KOPT-K1 (cell line): ENCODE measurements at regions not wholly inside any gene's neighbourhood (a gene's known extent, or its start where the extent isn't known, plus 50 kb on each side); places are given as distances from the start of the nearest gene placed in this dataset.

Source experiments
- H3K27ac ChIP-seq: fragments of 200-600 bp; sonication (generic); 2 replicates; pipeline ENCODE4 v1.5.1; 2016; ENCODE audit warnings: antibody characterized with exemption, mild to moderate bottlenecking, low read depth, low read length; ENCODE audit not compliant: poor library complexity, severe bottlenecking
- H3K36me3 ChIP-seq: fragments of 200-600 bp; sonication (generic); 2 replicates; pipeline ENCODE4 v1.5.1; 2017; ENCODE audit warnings: antibody characterized with exemption, mild to moderate bottlenecking, low read length, moderate library complexity; ENCODE audit not compliant: insufficient read depth
- H3K9me3 ChIP-seq: fragments of 200-600 bp; sonication (generic); 2 replicates; pipeline ENCODE4 v1.5.1; 2017; ENCODE audit warnings: antibody characterized with exemption, low read length, mild to moderate bottlenecking; ENCODE audit not compliant: insufficient read depth, poor library complexity, severe bottlenecking

- Histone ChIP-seq H3K27ac (no peak overlapping the region), H3K9me3 (no peaks in the 10 kb centered on the region), H3K36me3 (no peaks in the 10 kb centered on the region)
These were observed 322.6 kb upstream of the WWC1 start for GRCh38 chr5:167968837-167969236.

DNA sequence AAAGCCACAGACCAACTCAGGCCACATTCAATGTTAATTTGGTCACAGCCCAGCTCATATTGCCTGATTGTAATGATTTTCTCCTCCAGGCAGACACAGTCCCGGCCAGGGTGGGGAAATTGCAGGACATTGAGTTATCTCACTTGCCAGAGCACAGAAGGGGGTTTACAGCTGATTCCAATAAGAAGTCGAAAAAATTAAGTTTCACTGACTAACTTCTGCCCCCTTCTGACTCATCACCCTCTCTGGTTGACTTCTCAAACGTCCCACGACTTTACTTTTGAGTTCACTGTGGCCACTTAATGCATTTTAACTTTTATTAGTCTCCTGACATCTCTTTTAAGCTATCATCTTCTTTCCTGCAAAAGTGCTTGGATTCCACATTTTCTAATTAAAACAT lies 321.4 kb upstream of the WWC1 start:
- H3K27ac ChIP-seq, result no peak overlapping the region
- no peaks in the 10 kb centered on the region for H3K9me3 ChIP-seq
- H3K36me3 ChIP-seq, result no peaks in the 10 kb centered on the region

- H3K36me3 ChIP-seq, result no peaks in the 10 kb centered on the region
- H3K27ac ChIP-seq, result no peak overlapping the region
- no peaks in the 10 kb centered on the region for H3K9me3 ChIP-seq
These were observed 319.7 kb upstream of the WWC1 start for GRCh38 chr5:167971706-167972105.

GRCh38 chr5:167973126-167973525 lies 318.3 kb upstream of the WWC1 start:
- no peaks in the 10 kb centered on the region for H3K9me3 ChIP-seq
- no peak overlapping the region for H3K27ac ChIP-seq
- no peaks in the 10 kb centered on the region for H3K36me3 ChIP-seq

- Histone ChIP-seq H3K36me3 (no peaks in the 10 kb centered on the region), H3K27ac (no peak overlapping the region), H3K9me3 (no peaks in the 10 kb centered on the region)
These were observed 306.5 kb upstream of the WWC1 start for GRCh38 chr5:167984951-167985350.

DNA sequence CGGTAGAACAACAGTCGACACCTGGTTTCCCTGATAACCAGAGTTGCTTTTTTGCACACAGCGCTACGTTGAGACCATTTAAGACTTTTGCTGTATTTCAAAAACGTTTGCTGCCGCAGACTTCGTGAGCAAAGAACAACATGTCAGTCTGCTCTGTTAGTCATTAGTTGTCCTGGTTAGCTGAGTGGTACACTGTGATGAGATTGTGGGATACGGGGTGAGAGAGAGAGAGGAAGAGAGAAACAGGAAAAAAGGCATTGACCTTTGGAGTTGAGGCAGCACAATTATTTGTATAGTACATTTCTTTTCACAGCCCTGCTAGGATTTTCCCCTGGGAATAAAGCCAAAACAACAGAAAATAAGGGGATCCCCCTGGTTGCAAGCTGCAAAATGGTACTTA lies 306.1 kb upstream of the WWC1 start:
- H3K27ac ChIP-seq, result no peak overlapping the region
- no peaks in the 10 kb centered on the region for H3K9me3 ChIP-seq
- no peaks in the 10 kb centered on the region for H3K36me3 ChIP-seq

GRCh38 chr5:167987490-167988280 lies 303.8 kb upstream of the WWC1 start:
- H3K27ac ChIP-seq, result no peak overlapping the region
- H3K9me3 ChIP-seq, result no peaks in the 10 kb centered on the region
- no peaks in the 10 kb centered on the region for H3K36me3 ChIP-seq

- Histone ChIP-seq H3K36me3 (no peaks in the 10 kb centered on the region), H3K27ac (no peak overlapping the region), H3K9me3 (no peaks in the 10 kb centered on the region)
These were observed 298.6 kb upstream of the WWC1 start for GRCh38 chr5:167992868-167993267.

GRCh38 chr5:167993771-167994170 lies 297.7 kb upstream of the WWC1 start:
- Histone ChIP-seq H3K9me3 (no peaks in the 10 kb centered on the region), H3K27ac (no peak overlapping the region), H3K36me3 (no peaks in the 10 kb centered on the region)

- Histone ChIP-seq H3K36me3 (no peaks in the 10 kb centered on the region), H3K9me3 (no peaks in the 10 kb centered on the region), H3K27ac (no peak overlapping the region)
These were observed 295.5 kb upstream of the WWC1 start for GRCh38 chr5:167995844-167996425.

- Histone ChIP-seq H3K9me3 (no peaks in the 10 kb centered on the region), H3K27ac (no peak overlapping the region), H3K36me3 (no peaks in the 10 kb centered on the region)
These were observed 293.2 kb upstream of the WWC1 start for GRCh38 chr5:167998148-167998767.

GRCh38 chr5:167999182-167999581 lies 292.3 kb upstream of the WWC1 start:
- Histone ChIP-seq H3K27ac (no peak overlapping the region), H3K36me3 (no peaks in the 10 kb centered on the region), H3K9me3 (no peaks in the 10 kb centered on the region)

GRCh38 chr5:168001318-168001717 lies 290.1 kb upstream of the WWC1 start:
- Histone ChIP-seq H3K9me3 (no peaks in the 10 kb centered on the region), H3K27ac (no peak overlapping the region), H3K36me3 (no peaks in the 10 kb centered on the region)

- Histone ChIP-seq H3K36me3 (no peaks in the 10 kb centered on the region), H3K9me3 (no peaks in the 10 kb centered on the region), H3K27ac (no peak overlapping the region)
These were observed 289.3 kb upstream of the WWC1 start for GRCh38 chr5:168002116-168002515.

DNA sequence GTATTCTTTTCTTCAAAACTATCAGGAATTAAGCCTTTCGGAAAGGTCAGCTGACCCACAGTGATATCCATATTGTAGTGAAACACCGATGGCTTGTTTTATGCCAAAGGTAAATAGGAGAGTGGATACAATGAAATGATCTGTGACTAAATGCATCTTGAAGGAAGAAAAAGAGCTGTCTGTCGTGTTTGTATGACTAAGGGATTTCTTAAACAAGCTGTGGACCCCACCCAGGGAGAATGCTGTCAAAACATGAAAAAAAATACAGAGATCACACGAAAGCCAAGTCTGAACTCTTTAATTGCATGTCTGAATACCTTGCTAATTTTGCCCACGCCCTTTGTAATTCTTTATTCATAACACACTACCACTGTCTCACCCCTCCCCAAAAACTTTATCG lies 286.4 kb upstream of the WWC1 start:
- no peaks in the 10 kb centered on the region for H3K36me3 ChIP-seq
- no peak overlapping the region for H3K27ac ChIP-seq
- H3K9me3 ChIP-seq, result no peaks in the 10 kb centered on the region

- no peak overlapping the region for H3K27ac ChIP-seq
- H3K9me3 ChIP-seq, result no peaks in the 10 kb centered on the region
- H3K36me3 ChIP-seq, result no peaks in the 10 kb centered on the region
These were observed 285.5 kb upstream of the WWC1 start for GRCh38 chr5:168005936-168006335.
